DMS153 treated with DMSO at 0.1 percent for 48 hours (cell line): ENCODE measurements at regions not wholly inside any gene's neighbourhood (a gene's known extent, or its start where the extent isn't known, plus 50 kb on each side); places are given as distances from the start of the nearest gene placed in this dataset.
"Not testable (repeated sequence)": the region's sequence is repeated elsewhere in the genome, so short reads cannot be mapped to it uniquely, and the experiment has no call there.

Experiments
- DNase-seq: peaks from one replicate; lab custom pipeline; 2025; ENCODE audit not compliant: unreplicated experiment; lab: John Stamatoyannopoulos, UW

- no peak for DNase-seq
These were observed 135.2 kb upstream of the RFLNA start for GRCh38 chr12:124159655-124160054.

GRCh38 chr12:124160097-124160756, 134.7 kb upstream of the RFLNA start:
- DNase-seq = no peak

GRCh38 chr12:124161402-124161801, 133.5 kb upstream of the RFLNA start:
- DNase-seq = not testable (repeated sequence)

- no peak for DNase-seq
These were observed 132.5 kb upstream of the RFLNA start for GRCh38 chr12:124162151-124163110.

- DNase-seq = no peak
These were observed 129.2 kb upstream of the RFLNA start for GRCh38 chr12:124165695-124166094.

GRCh38 chr12:124167141-124167540, 127.8 kb upstream of the RFLNA start:
- no peak for DNase-seq

- no peak for DNase-seq
These were observed 126.7 kb upstream of the RFLNA start for GRCh38 chr12:124168016-124168786.

GRCh38 chr12:124169577-124170284, 125.2 kb upstream of the RFLNA start:
- no peak for DNase-seq

GRCh38 chr12:124170760-124171159, 124.1 kb upstream of the RFLNA start:
- DNase-seq = no peak

GRCh38 chr12:124171231-124171979, 123.5 kb upstream of the RFLNA start:
- DNase-seq = no peak

GRCh38 chr12:124172636-124173035, 122.3 kb upstream of the RFLNA start:
- DNase-seq = no peak

- no peak for DNase-seq
These were observed 121.2 kb upstream of the RFLNA start for GRCh38 chr12:124173692-124174091.

GRCh38 chr12:124174451-124175348, 120.2 kb upstream of the RFLNA start:
- no peak for DNase-seq

- no peak for DNase-seq
These were observed 119.2 kb upstream of the RFLNA start for GRCh38 chr12:124175704-124176103.

- no peak for DNase-seq
These were observed 117.5 kb upstream of the RFLNA start for GRCh38 chr12:124177276-124177950.

GRCh38 chr12:124177951-124178316, 117.0 kb upstream of the RFLNA start:
- DNase-seq = no peak

- no peak for DNase-seq
These were observed 114.8 kb upstream of the RFLNA start for GRCh38 chr12:124179936-124180607.

- DNase-seq = no peak
These were observed 111.7 kb upstream of the RFLNA start for GRCh38 chr12:124183172-124183571.
